Aorta (tissue), 5 donors: ENCODE measurements at regions not wholly inside any gene's neighbourhood (a gene's known extent, or its start where the extent isn't known, plus 50 kb on each side); places are given as distances from the start of the nearest gene placed in this dataset.
A peak's percentile ranks its signal among the peaks of the same experiment; 100 is the strongest.
"Not testable (repeated sequence)": the region's sequence is repeated elsewhere in the genome, so short reads cannot be mapped to it uniquely, and the experiment has no call there.

Experiments used
- ATAC-seq: fragments of 200-7000 bp; cut with Tn5 transposase; one replicate; pipeline ENCODE4 v1.9.1; 2022; ENCODE audit warnings: moderate library complexity; ENCODE audit not compliant: low FRiP score
- DNase-seq, 2 donors: peaks; one replicate each; pipeline ENCODE4 v3.0.0-alpha.2; 2020
- H3K27ac ChIP-seq, 2 donors: one replicate each; pipeline ENCODE4 v1.5.1; 2013; ENCODE audit warnings: low read length in 2 of 2, mild to moderate bottlenecking in 2 of 2, moderate library complexity in 2 of 2, control low read depth in 1 of 2, inconsistent platforms in 1 of 2, low read depth in 1 of 2
- H3K27me3 ChIP-seq, 2 donors: one replicate each; pipeline ENCODE4 v1.6.1; 2013; ENCODE audit warnings: control low read depth in 1 of 2, low read length in 1 of 2, mild to moderate bottlenecking in 1 of 2, moderate library complexity in 1 of 2; ENCODE audit not compliant: insufficient read depth in 2 of 2, control insufficient read depth in 1 of 2
- H3K36me3 ChIP-seq, 2 donors: one replicate each; pipeline ENCODE4 v1.6.1; 2013; ENCODE audit warnings: control low read depth in 1 of 2, low read length in 1 of 2, mild to moderate bottlenecking in 1 of 2; ENCODE audit not compliant: insufficient read depth in 2 of 2, control insufficient read depth in 1 of 2
- H3K4me1 ChIP-seq, 2 donors: one replicate each; pipeline ENCODE4 v1.6.1; 2013; ENCODE audit warnings: low read length in 2 of 2, control low read depth in 1 of 2, mild to moderate bottlenecking in 1 of 2, moderate library complexity in 1 of 2; ENCODE audit not compliant: insufficient read depth in 2 of 2, control insufficient read depth in 1 of 2
- H3K4me3 ChIP-seq, 2 donors: one replicate each; pipeline ENCODE4 v1.5.1; 2013; ENCODE audit warnings: low read length in 2 of 2, control low read depth in 1 of 2, mild to moderate bottlenecking in 1 of 2
- H3K9me3 ChIP-seq: one replicate; pipeline ENCODE4 v1.6.1; 2013; ENCODE audit warnings: mild to moderate bottlenecking, low read length; ENCODE audit not compliant: control insufficient read depth
- WGBS, 2 donors: extraction: QIAGEN DNeasy Blood & Tissue Kit; methylation state at CpG; one replicate each; pipeline ENCODE4 v1.1.7; 2013; 5-methylcytosine and 5-hydroxymethylcytosine counted together
- intact Hi-C, 2 donors: fragments of 100-400 bp; cut with DNase I; formaldehyde crosslinking; loops; one replicate each; pipeline versions ENCODE4 v1.14.2 to v1.15.0; 2022
- donor health status: healthy with polysubstance abuse.
- donor health status: Bipolar disorder and iron deficiency.
- donor health status: DM: no; HTN: no; CAD: no.
- donor health status: DM: no; HTN: no; CAD: no.
- donor health status: DM: yes; HTN: yes; CAD: no.

- 85 to 87% methylated on average over 18 of the region's 18 CpGs for WGBS, 2 donors
- ATAC-seq (no peak), DNase-seq (no peak)
- Histone ChIP-seq H3K36me3 (no peaks in the 10 kb centered on the region), H3K4me1 (no peaks in the 10 kb centered on the region), H3K27me3 (no peaks in the 10 kb centered on the region), H3K4me3 (no peak overlapping the region), H3K27ac (no peak overlapping the region), H3K9me3 (no peaks in the 10 kb centered on the region)
- intact Hi-C loops = loop anchor here in 1 of 2 donors (10.0 kb wide), 1 partner anchor 52 kb away; no protein-coding TSS in a partner anchor
Observed at GRCh38 chr10:124322191-124322980, 96.3 kb downstream of the OAT start.

- Histone ChIP-seq H3K9me3 (no peaks in the 10 kb centered on the region), H3K36me3 (no peaks in the 10 kb centered on the region), H3K27ac (no peak overlapping the region), H3K27me3 (no peaks in the 10 kb centered on the region), H3K4me3 (no peak overlapping the region), H3K4me1 (no peaks in the 10 kb centered on the region)
- no peak for DNase-seq
- no peak for ATAC-seq
- WGBS, 2 donors = 97% methylated on average over 19 of the region's 19 CpGs
- intact Hi-C loops = loop anchor here in 1 of 2 donors (10.0 kb wide), 1 partner anchor 53 kb away; no protein-coding TSS in a partner anchor
Observed at GRCh38 chr10:124321433-124322089, 97.2 kb downstream of the OAT start.

GRCh38 chr10:124320778-124321432, 97.8 kb downstream of the OAT start:
- Histone ChIP-seq H3K27ac (peak overlapping the region in 1 of 2 donors; percentile 68), H3K4me3 (no peak overlapping the region), H3K27me3 (no peaks in the 10 kb centered on the region), H3K9me3 (no peaks in the 10 kb centered on the region), H3K36me3 (no peaks in the 10 kb centered on the region), H3K4me1 (no peaks in the 10 kb centered on the region)
- 92% methylated on average over 15 of the region's 15 CpGs for WGBS, 2 donors
- DNase-seq (no peak), ATAC-seq (no peak)
- intact Hi-C loops = loop anchor here in 1 of 2 donors (10.0 kb wide), 1 partner anchor 54 kb away; no protein-coding TSS in a partner anchor

- no peaks in the 10 kb centered on the region for H3K9me3 ChIP-seq
- ATAC-seq = peak; percentile 24
- H3K27me3 ChIP-seq = no peaks in the 10 kb centered on the region
- H3K27ac ChIP-seq = peak overlapping the region in 1 of 2 donors; percentile 68
- H3K4me3 ChIP-seq = no peak overlapping the region
- 54 to 59% methylated on average over 3 of the region's 3 CpGs for WGBS, 2 donors
- no peaks in the 10 kb centered on the region for H3K36me3 ChIP-seq
- no peaks in the 10 kb centered on the region for H3K4me1 ChIP-seq
- intact Hi-C loops = loop anchor here in 1 of 2 donors (10.0 kb wide), 1 partner anchor 55 kb away; no protein-coding TSS in a partner anchor
- DNase-seq = no peak
Observed at GRCh38 chr10:124319926-124320391, 98.8 kb downstream of the OAT start.

GRCh38 chr10:124319520-124319919, 99.2 kb downstream of the OAT start:
- H3K9me3 ChIP-seq, H3K4me3 ChIP-seq, H3K27me3 ChIP-seq, DNase-seq, ATAC-seq, H3K4me1 ChIP-seq, H3K27ac ChIP-seq, intact Hi-C loops, H3K36me3 ChIP-seq: not testable (repeated sequence)

- Histone ChIP-seq H3K9me3 (no peaks in the 10 kb centered on the region), H3K27me3 (no peaks in the 10 kb centered on the region), H3K27ac (no peak overlapping the region), H3K36me3 (no peaks in the 10 kb centered on the region), H3K4me3 (no peak overlapping the region), H3K4me1 (no peaks in the 10 kb centered on the region)
- intact Hi-C loops = no loop called here
- DNase-seq (no peak), ATAC-seq (no peak)
- WGBS, 2 donors = 96 to 97% methylated on average over 8 of the region's 8 CpGs
Observed at GRCh38 chr10:124318811-124319210, 99.9 kb downstream of the OAT start.

- intact Hi-C loops = no loop called here
- Histone ChIP-seq H3K27me3 (no peaks in the 10 kb centered on the region), H3K4me3 (no peak overlapping the region), H3K27ac (no peak overlapping the region), H3K4me1 (no peaks in the 10 kb centered on the region), H3K9me3 (no peaks in the 10 kb centered on the region), H3K36me3 (no peaks in the 10 kb centered on the region)
- no peak for DNase-seq
- WGBS, 2 donors = 96 to 98% methylated on average over 15 of the region's 15 CpGs
- ATAC-seq = no peak
Observed at GRCh38 chr10:124318076-124318475, 100.6 kb downstream of the OAT start.

GRCh38 chr10:124316326-124316725, 102.4 kb downstream of the OAT start:
- ATAC-seq (no peak), DNase-seq (no peak)
- intact Hi-C loops = no loop called here
- Histone ChIP-seq H3K36me3 (no peaks in the 10 kb centered on the region), H3K27me3 (no peaks in the 10 kb centered on the region), H3K4me1 (no peaks in the 10 kb centered on the region), H3K27ac (no peak overlapping the region), H3K4me3 (no peak overlapping the region), H3K9me3 (no peaks in the 10 kb centered on the region)
- WGBS, 2 donors = 24 to 25% methylated on average over 4 of the region's 4 CpGs
